Endodermal cell (in vitro differentiated cells): ENCODE measurements at regions not wholly inside any gene's neighbourhood (a gene's known extent, or its start where the extent isn't known, plus 50 kb on each side); places are given as distances from the start of the nearest gene placed in this dataset.

Experiments used
- DNase-seq: peaks from one replicate; pipeline ENCODE4 v3.0.0-alpha.2; 2017
- H3K27ac ChIP-seq: 2 replicates; pipeline ENCODE4 v1.5.1; 2013; ENCODE audit warnings: mild to moderate bottlenecking, low read depth, low read length, moderate library complexity
- H3K27me3 ChIP-seq: 2 replicates; pipeline ENCODE4 v1.6.1; 2013; ENCODE audit warnings: mild to moderate bottlenecking, low read length, moderate library complexity; ENCODE audit not compliant: insufficient read depth, control insufficient read depth, poor library complexity, severe bottlenecking
- H3K36me3 ChIP-seq: 2 replicates; pipeline ENCODE4 v1.7.0; 2013; ENCODE audit warnings: mild to moderate bottlenecking, low read length, moderate library complexity; ENCODE audit not compliant: control insufficient read depth, insufficient read depth
- H3K4me1 ChIP-seq: one replicate; pipeline ENCODE4 v1.7.0; 2013; ENCODE audit warnings: low read length; ENCODE audit not compliant: control insufficient read depth, insufficient read depth
- H3K4me3 ChIP-seq: 2 replicates; pipeline ENCODE4 v1.5.1; 2013; ENCODE audit warnings: mild to moderate bottlenecking, low read length, moderate library complexity
- H3K9ac ChIP-seq: 2 replicates; pipeline ENCODE4 v1.6.1; 2013; ENCODE audit warnings: mild to moderate bottlenecking, low read length, moderate library complexity; ENCODE audit not compliant: poor library complexity, severe bottlenecking; ENCODE audit errors: extremely low read depth
- H3K9me3 ChIP-seq: 2 replicates; pipeline ENCODE4 v1.6.1; 2013; ENCODE audit warnings: mild to moderate bottlenecking, low read length, moderate library complexity; ENCODE audit not compliant: control insufficient read depth
- H3K27ac Mint-ChIP-seq: 2 replicates; pipeline ENCODE4 v1.8.0; 2020; ENCODE audit warnings: mixed read lengths
- H3K27me3 Mint-ChIP-seq: 2 replicates; pipeline ENCODE4 v1.8.0; 2021; ENCODE audit warnings: mild to moderate bottlenecking, mixed read lengths; ENCODE audit not compliant: insufficient read depth
- H3K36me3 Mint-ChIP-seq: 2 replicates; pipeline ENCODE4 v1.8.0; 2020; ENCODE audit warnings: low read depth, mixed read lengths
- H3K4me1 Mint-ChIP-seq: 2 replicates; pipeline ENCODE4 v1.8.0; 2020; ENCODE audit warnings: mixed read lengths
- H3K4me3 Mint-ChIP-seq: 2 replicates; pipeline ENCODE4 v1.8.0; 2020; ENCODE audit warnings: mild to moderate bottlenecking, moderate library complexity, mixed read lengths
- H3K9me3 Mint-ChIP-seq: 2 replicates; pipeline ENCODE4 v1.8.0; 2020; ENCODE audit warnings: mild to moderate bottlenecking, mixed read lengths
- CTCF ChIP-seq: fragments of 200-600 bp; sonication (generic); conservative IDR thresholded peaks from 2 replicates; pipeline ENCODE4 v1.5.0; 2021; ENCODE audit warnings: antibody characterized with exemption, mild to moderate bottlenecking
- WGBS, 2 experiments: methylation state at CpG; one replicate each; pipeline versions ENCODE4 v1.1.5 to v1.1.7; 2013; ENCODE audit warnings: missing lambda C conversion rate in 2 of 2, mixed read lengths in 1 of 2; ENCODE audit not compliant: insufficient coverage in 1 of 2, insufficient read length in 1 of 2; 5-methylcytosine and 5-hydroxymethylcytosine counted together

GRCh38 chr2:144233733-144234541, 286.0 kb downstream of the ZEB2 start:
- Mint-ChIP-seq H3K27ac (no peak overlapping the region), H3K4me3 (no peak overlapping the region), H3K4me1 (peaks cover 14% of the 10 kb centered on the region), H3K9me3 (no peaks in the 10 kb centered on the region), H3K36me3 (no peaks in the 10 kb centered on the region), H3K27me3 (no peaks in the 10 kb centered on the region)
- no peaks in the 10 kb centered on the region for H3K27me3 ChIP-seq
- no peak overlapping the region for H3K9ac ChIP-seq
- no peak for DNase-seq
- 91% methylated on average over 3 of the region's 3 CpGs; no CpG with 5 or more reads in 1 of the 2 experiments for WGBS, 2 experiments
- no peak for TF ChIP-seq CTCF
- no peaks in the 10 kb centered on the region for H3K36me3 ChIP-seq
- H3K27ac ChIP-seq = peak overlapping the region; percentile 13
- peaks cover 3% of the 10 kb centered on the region for H3K4me1 ChIP-seq
- H3K4me3 ChIP-seq = no peak overlapping the region
- no peaks in the 10 kb centered on the region for H3K9me3 ChIP-seq

GRCh38 chr2:144233317-144233716, 286.6 kb downstream of the ZEB2 start:
- no peak for TF ChIP-seq CTCF
- Histone ChIP-seq H3K4me3 (no peak overlapping the region), H3K4me1 (peaks cover 3% of the 10 kb centered on the region), H3K9me3 (no peaks in the 10 kb centered on the region), H3K27ac (peak overlapping the region; percentile 13), H3K27me3 (no peaks in the 10 kb centered on the region), H3K36me3 (no peaks in the 10 kb centered on the region), H3K9ac (no peak overlapping the region)
- Mint-ChIP-seq H3K27ac (no peak overlapping the region), H3K9me3 (no peaks in the 10 kb centered on the region), H3K4me1 (peaks cover 14% of the 10 kb centered on the region), H3K36me3 (no peaks in the 10 kb centered on the region), H3K27me3 (no peaks in the 10 kb centered on the region), H3K4me3 (no peak overlapping the region)
- 91% methylated on average over 2 of the region's 2 CpGs; no CpG with 5 or more reads in 1 of the 2 experiments for WGBS, 2 experiments
- no peak for DNase-seq

GRCh38 chr2:144230448-144231085, 289.4 kb downstream of the ZEB2 start:
- no peak overlapping the region for H3K4me3 Mint-ChIP-seq
- 67% methylated on average over 1 of the region's 1 CpG; no CpG with 5 or more reads in 1 of the 2 experiments for WGBS, 2 experiments
- peak overlapping the region; percentile 14 for H3K27ac Mint-ChIP-seq
- H3K9me3 Mint-ChIP-seq = no peaks in the 10 kb centered on the region
- Histone ChIP-seq H3K4me1 (peaks cover 3% of the 10 kb centered on the region), H3K9me3 (no peaks in the 10 kb centered on the region), H3K27me3 (no peaks in the 10 kb centered on the region), H3K9ac (no peak overlapping the region), H3K36me3 (no peaks in the 10 kb centered on the region), H3K27ac (no peak overlapping the region), H3K4me3 (no peak overlapping the region)
- no peak for DNase-seq
- H3K36me3 Mint-ChIP-seq = no peaks in the 10 kb centered on the region
- no peaks in the 10 kb centered on the region for H3K27me3 Mint-ChIP-seq
- TF ChIP-seq CTCF = no peak
- H3K4me1 Mint-ChIP-seq = peaks cover 10% of the 10 kb centered on the region
